HG02981 (cell line): ENCODE measurements at regions not wholly inside any gene's neighbourhood (a gene's known extent, or its start where the extent isn't known, plus 50 kb on each side); places are given as distances from the start of the nearest gene placed in this dataset.
A peak's percentile ranks its signal among the peaks of the same experiment; 100 is the strongest.
"Not testable (repeated sequence)": the region's sequence is repeated elsewhere in the genome, so short reads cannot be mapped to it uniquely, and the experiment has no call there.

Source experiments
- ATAC-seq: cut with Tn5 transposase; IDR thresholded peaks from one replicate; pipeline ENCODE4 v1.9.1; 2021; ENCODE audit warnings: mild to moderate bottlenecking, moderate library complexity; ENCODE audit not compliant: unreplicated experiment

GRCh38 chr4:57305836-57306235 lies 195.7 kb upstream of the IGFBP7 start:
- no peak for ATAC-seq

- no peak for ATAC-seq
Observed at GRCh38 chr4:57303012-57303751, 193.0 kb upstream of the IGFBP7 start.

GRCh38 chr4:57300300-57300699 lies 190.1 kb upstream of the IGFBP7 start:
- ATAC-seq, result not testable (repeated sequence)

- no peak for ATAC-seq
Observed at GRCh38 chr4:57291911-57292310, 181.7 kb upstream of the IGFBP7 start.

- no peak for ATAC-seq
Observed at GRCh38 chr4:57287687-57288604, 177.8 kb upstream of the IGFBP7 start.

- ATAC-seq, result no peak
Observed at GRCh38 chr4:57282933-57283310, 172.7 kb upstream of the IGFBP7 start.

- ATAC-seq, result no peak
Observed at GRCh38 chr4:57280481-57280880, 170.3 kb upstream of the IGFBP7 start.

- ATAC-seq, result no peak
Observed at GRCh38 chr4:57278780-57279179, 168.6 kb upstream of the IGFBP7 start.

- no peak for ATAC-seq
Observed at GRCh38 chr4:57274082-57274481, 163.9 kb upstream of the IGFBP7 start.

- no peak for ATAC-seq
Observed at GRCh38 chr4:57270346-57270745, 160.2 kb upstream of the IGFBP7 start.

- ATAC-seq, result no peak
Observed at GRCh38 chr4:57265831-57266582, 155.8 kb upstream of the IGFBP7 start.

GRCh38 chr4:57254754-57255153 lies 144.6 kb upstream of the IGFBP7 start:
- no peak for ATAC-seq

- ATAC-seq, result no peak
Observed at GRCh38 chr4:57249083-57249482, 138.9 kb upstream of the IGFBP7 start.

- no peak for ATAC-seq
Observed at GRCh38 chr4:57243076-57243475, 132.9 kb upstream of the IGFBP7 start.

- ATAC-seq, result no peak
Observed at GRCh38 chr4:57234252-57234775, 124.1 kb upstream of the IGFBP7 start.

GRCh38 chr4:57233386-57233785 lies 123.2 kb upstream of the IGFBP7 start:
- ATAC-seq, result no peak

GRCh38 chr4:57231781-57232180 lies 121.6 kb upstream of the IGFBP7 start:
- ATAC-seq, result no peak

GRCh38 chr4:57220734-57221133 lies 110.5 kb upstream of the IGFBP7 start:
- ATAC-seq, result peak; percentile 56

- peak; percentile 75 for ATAC-seq
Observed at GRCh38 chr4:57220172-57220571, 110.0 kb upstream of the IGFBP7 start.

GRCh38 chr4:57219431-57219830 lies 109.2 kb upstream of the IGFBP7 start:
- no peak for ATAC-seq
